ENCODE measurements at regions not wholly inside any gene's neighbourhood (a gene's known extent, or its start where the extent isn't known, plus 50 kb on each side); places are given as distances from the start of the nearest gene placed in this dataset.

DNA sequence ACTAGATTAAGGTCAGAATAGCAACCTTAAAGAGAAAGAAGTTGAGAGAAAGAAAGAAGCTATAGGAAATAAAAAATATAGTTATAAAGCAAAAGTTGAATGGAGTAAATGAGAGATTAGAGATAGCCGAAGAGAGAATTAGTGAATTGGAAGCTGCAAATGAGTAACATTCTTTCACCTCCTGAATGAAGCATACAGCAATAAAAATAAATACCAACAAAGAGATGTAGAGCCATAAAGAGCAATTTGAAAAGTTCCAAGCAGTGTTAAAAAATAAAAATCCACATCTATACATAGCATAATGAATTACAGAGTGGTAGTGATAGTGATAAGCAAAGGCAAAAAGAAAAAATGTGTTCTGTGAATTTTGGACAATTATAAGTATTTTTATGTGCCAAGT is 177.9 kb downstream of the VRK1 start:
- DNase-seq: no peak
- ChIA-PET CTCF (no interaction called here), POLR2A (no interaction called here)
- no peak for TF ChIP-seq CTCF (IDR thresholded peaks at IDR 0.05; ENCODE audit: insufficient read depth in 1 of 2, low read depth in 1 of 2, low read length in 1 of 2, severe bottlenecking in 1 of 2, unreplicated experiment in 1 of 2)
- Mint-ChIP-seq H3K27me3 (ENCODE audit: insufficient read depth, unreplicated experiment) (peaks cover 14% of the 10 kb centered on the region), H3K36me3 (ENCODE audit: insufficient read depth, unreplicated experiment) (no peaks in the 10 kb centered on the region), H3K9me3 (ENCODE audit: unreplicated experiment) (peaks cover 21% of the 10 kb centered on the region), H3K4me3 (ENCODE audit: unreplicated experiment) (no peak overlapping the region), H3K27ac (ENCODE audit: unreplicated experiment) (no peak overlapping the region), H3K4me1 (ENCODE audit: low read depth, unreplicated experiment) (no peaks in the 10 kb centered on the region)
- intact Hi-C loops (cut with micrococcal nuclease; ENCODE audit: unreplicated experiment): no loop called here
- no peaks in the 10 kb centered on the region for H3K36me3 ChIP-seq (ENCODE audit: control insufficient read depth, insufficient read depth, low read length)
- H3K27me3 ChIP-seq (replicated peaks; ENCODE audit: control insufficient read depth, insufficient read depth, low read length): no peaks in the 10 kb centered on the region
- no peaks in the 10 kb centered on the region for H3K4me1 ChIP-seq
- H3K9me3 ChIP-seq: 0 out of 2 replicates have a peak, but pooled peaks cover 3% of the 10 kb centered on the region
- BruUV-seq (replicated peaks): no TSS peak
- no peak overlapping the region for H3K4me3 ChIP-seq (ENCODE audit: low read depth, low read length)

DNA sequence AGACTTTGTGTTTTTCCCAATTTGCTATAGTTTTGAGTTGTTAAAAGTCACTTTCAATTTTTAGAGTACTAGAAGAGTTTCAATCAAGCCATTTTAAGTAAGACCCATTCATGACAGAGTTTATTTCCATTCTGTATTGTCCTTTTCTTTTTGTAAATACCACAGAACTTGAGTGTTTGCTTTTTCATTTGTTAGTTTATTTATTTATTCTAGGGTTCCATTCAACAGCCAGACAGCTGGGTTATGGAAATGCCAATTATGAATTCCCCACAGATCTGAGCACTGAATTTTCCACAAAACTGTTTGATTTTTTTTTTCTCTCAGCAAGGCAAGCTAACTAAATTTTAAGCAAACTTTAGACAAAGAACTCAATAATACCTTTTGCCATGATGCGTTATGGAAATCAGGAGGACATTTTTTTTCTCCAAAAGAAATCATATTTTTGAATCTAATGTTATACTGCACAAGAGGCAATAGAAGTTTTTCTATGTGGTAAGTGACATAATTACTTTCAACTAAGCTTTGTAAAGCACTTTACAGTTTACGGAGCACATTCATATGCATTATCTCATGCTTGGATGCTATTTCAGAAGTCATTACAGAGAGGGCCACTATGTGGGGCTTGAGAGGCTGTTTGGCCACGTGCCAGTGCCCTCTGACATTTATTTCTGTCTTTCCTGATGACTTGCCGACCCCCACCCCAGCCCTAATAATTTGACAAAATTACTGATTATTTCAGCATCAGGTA is 181.5 kb downstream of the VRK1 start:
- Mint-ChIP-seq H3K4me1 (ENCODE audit: low read depth, unreplicated experiment) (no peaks in the 10 kb centered on the region), H3K9me3 (ENCODE audit: unreplicated experiment) (peaks cover 17% of the 10 kb centered on the region), H3K27ac (ENCODE audit: unreplicated experiment) (no peak overlapping the region), H3K4me3 (ENCODE audit: unreplicated experiment) (no peak overlapping the region), H3K27me3 (ENCODE audit: insufficient read depth, unreplicated experiment) (peaks cover 15% of the 10 kb centered on the region), H3K36me3 (ENCODE audit: insufficient read depth, unreplicated experiment) (no peaks in the 10 kb centered on the region)
- no peak for DNase-seq
- Histone ChIP-seq H3K4me1 (no peaks in the 10 kb centered on the region), H3K9me3 (0 out of 2 replicates have a peak, but pooled peaks cover 3% of the 10 kb centered on the region), H3K27me3 (replicated peaks; ENCODE audit: control insufficient read depth, insufficient read depth, low read length) (no peaks in the 10 kb centered on the region), H3K4me3 (ENCODE audit: low read depth, low read length) (no peak overlapping the region), H3K36me3 (ENCODE audit: control insufficient read depth, insufficient read depth, low read length) (no peaks in the 10 kb centered on the region)
- ChIA-PET CTCF (no interaction called here), POLR2A (no interaction called here)
- no peak for TF ChIP-seq CTCF (IDR thresholded peaks at IDR 0.05; ENCODE audit: insufficient read depth in 1 of 2, low read depth in 1 of 2, low read length in 1 of 2, severe bottlenecking in 1 of 2, unreplicated experiment in 1 of 2)
- intact Hi-C loops (cut with micrococcal nuclease; ENCODE audit: unreplicated experiment): no loop called here
- no TSS peak for BruUV-seq (replicated peaks)

DNA sequence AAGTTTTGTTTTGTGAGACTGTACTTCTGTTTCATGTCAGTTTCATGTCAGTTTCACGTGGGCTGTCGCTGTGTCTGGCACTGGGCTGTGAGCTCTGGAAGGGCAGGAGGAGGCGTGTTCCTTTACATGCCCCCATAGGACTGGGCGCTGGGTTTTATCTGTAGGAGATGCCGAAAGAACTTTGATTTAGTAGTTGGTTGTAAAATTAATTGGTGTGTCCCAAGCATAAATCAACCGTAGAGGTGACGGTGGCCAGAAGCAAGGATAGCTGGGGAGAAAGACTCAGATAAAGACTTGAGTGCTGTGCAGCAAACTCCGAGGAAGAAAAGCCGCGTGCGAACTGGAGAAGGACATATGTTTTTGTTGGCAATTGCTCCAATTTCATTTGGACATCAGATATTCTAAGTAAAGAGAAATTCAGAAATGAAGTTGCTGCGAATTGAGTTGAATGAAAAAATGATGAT is 182.5 kb downstream of the VRK1 start:
- H3K9me3 Mint-ChIP-seq (ENCODE audit: unreplicated experiment): peaks cover 9% of the 10 kb centered on the region
- ChIA-PET POLR2A (no interaction called here), CTCF (no interaction called here)
- Histone ChIP-seq H3K4me1 (no peaks in the 10 kb centered on the region), H3K4me3 (ENCODE audit: low read depth, low read length) (no peak overlapping the region), H3K9me3 (0 out of 2 replicates have a peak, but pooled peaks cover 3% of the 10 kb centered on the region), H3K36me3 (ENCODE audit: control insufficient read depth, insufficient read depth, low read length) (no peaks in the 10 kb centered on the region), H3K27me3 (replicated peaks; ENCODE audit: control insufficient read depth, insufficient read depth, low read length) (no peaks in the 10 kb centered on the region)
- H3K36me3 Mint-ChIP-seq (ENCODE audit: insufficient read depth, unreplicated experiment): no peaks in the 10 kb centered on the region
- no peak overlapping the region for H3K4me3 Mint-ChIP-seq (ENCODE audit: unreplicated experiment)
- DNase-seq: no peak
- TF ChIP-seq CTCF (IDR thresholded peaks at IDR 0.05; ENCODE audit: insufficient read depth in 1 of 2, low read depth in 1 of 2, low read length in 1 of 2, severe bottlenecking in 1 of 2, unreplicated experiment in 1 of 2): no peak
- peaks cover 16% of the 10 kb centered on the region for H3K27me3 Mint-ChIP-seq (ENCODE audit: insufficient read depth, unreplicated experiment)
- intact Hi-C loops (cut with micrococcal nuclease; ENCODE audit: unreplicated experiment): no loop called here
- H3K27ac Mint-ChIP-seq (ENCODE audit: unreplicated experiment): no peak overlapping the region
- no peaks in the 10 kb centered on the region for H3K4me1 Mint-ChIP-seq (ENCODE audit: low read depth, unreplicated experiment)
- BruUV-seq (replicated peaks): no TSS peak

All from Caco-2 (cell line).